Stimulated activated CD4-positive, alpha-beta T cell treated with anti-CD3 and anti-CD28 coated beads, Interleukin-15, amount 100 ng/mL, for 48 hours (primary cell): ENCODE measurements at regions not wholly inside any gene's neighbourhood (a gene's known extent, or its start where the extent isn't known, plus 50 kb on each side); places are given as distances from the start of the nearest gene placed in this dataset.

ENCODE experiments used
- DNase-seq, 2 donors: peaks; one replicate each; pipeline ENCODE4 v3.0.0-alpha.2; 2020; ENCODE audit warnings: low read depth in 2 of 2

GRCh38 chr22:48091060-48091650 is 1328.7 kb downstream of the TBC1D22A start:
- no peak for DNase-seq

- DNase-seq = no peak
Measured at GRCh38 chr22:48090332-48090672, 1327.9 kb downstream of the TBC1D22A start.

- DNase-seq = no peak
Measured at GRCh38 chr22:48089601-48090331, 1327.3 kb downstream of the TBC1D22A start.

DNA sequence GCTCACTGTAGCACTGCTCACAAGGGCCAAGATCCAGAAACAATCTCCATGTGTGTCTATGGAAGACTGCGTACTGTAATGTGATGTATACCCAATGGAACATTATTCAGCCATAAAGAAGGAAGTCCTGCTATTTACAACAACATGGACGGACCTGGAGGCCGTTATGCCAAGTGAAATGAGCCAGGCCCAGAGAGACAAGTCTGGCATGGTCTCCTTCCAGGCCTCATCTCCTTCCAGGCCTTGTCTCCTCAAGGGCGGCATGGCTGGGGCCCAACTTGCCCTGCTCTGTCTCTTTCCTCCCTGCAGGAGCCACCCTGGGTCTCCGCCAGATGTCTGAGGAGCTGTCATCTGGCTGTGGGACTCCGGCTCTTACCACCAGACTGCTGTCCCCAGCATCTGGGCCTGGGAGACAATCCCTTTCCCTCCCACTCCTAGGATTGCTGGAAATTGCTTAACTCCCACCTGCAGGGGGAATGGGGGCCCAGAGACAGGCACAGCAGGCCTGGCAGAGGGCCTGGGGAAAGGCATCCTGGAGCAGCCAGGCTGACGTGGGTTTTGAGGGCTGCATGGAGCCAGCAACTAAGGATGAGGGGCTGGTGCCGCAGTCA is 1326.6 kb downstream of the TBC1D22A start:
- no peak for DNase-seq

GRCh38 chr22:48088251-48088650 is 1325.8 kb downstream of the TBC1D22A start:
- no peak for DNase-seq

DNA sequence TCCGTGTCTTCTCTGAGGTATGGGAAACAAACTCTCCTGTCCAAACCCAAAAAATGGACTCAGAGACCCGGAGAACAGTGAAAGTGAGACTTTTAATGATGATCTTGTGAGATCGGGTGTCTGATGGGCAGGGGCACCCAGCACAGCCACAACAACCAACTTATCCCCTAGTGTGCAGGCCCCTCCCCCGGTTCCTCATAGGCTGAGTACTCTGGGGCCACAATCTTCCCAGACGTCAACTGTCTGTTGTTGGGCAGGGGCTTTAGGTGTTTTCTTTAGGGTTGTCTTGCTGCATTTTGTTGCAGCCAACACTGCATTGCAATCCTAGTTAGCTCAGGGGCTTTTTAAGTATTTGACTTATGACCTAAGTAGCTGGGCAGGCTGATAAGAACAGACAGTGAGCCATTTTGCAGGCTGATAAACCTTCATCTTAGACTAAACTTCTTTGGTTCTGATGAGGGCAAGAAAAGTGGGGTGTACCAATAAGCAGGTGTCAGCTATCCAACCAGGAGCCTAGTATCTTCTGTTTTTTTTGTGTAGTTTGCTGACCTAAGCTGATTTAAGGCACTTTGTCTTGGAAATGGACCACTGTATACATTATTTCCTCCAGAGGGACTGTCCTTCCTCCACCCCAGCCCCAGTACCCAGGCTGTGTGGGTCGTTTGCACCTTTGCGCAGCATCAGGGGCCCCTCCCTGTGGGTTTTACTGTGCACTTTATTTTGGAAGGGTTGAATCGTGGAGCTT is 1323.6 kb downstream of the TBC1D22A start:
- no peak for DNase-seq

DNA sequence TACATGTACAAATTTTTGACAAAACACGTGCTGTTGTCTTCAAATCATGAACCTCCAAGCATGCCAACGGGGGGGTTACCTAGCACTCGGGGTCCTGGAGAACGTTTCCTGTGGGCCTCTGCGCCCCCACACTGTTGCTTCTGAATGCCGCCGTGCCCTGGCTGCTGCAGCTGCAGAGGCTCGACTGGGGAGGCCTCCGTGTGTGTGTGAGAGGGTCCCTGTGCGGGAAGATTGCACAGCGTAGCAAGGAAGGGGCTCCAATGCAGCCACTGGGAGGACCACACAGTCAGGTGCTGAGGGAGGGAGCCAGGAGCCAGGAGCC is 1322.2 kb downstream of the TBC1D22A start:
- no peak for DNase-seq

DNA sequence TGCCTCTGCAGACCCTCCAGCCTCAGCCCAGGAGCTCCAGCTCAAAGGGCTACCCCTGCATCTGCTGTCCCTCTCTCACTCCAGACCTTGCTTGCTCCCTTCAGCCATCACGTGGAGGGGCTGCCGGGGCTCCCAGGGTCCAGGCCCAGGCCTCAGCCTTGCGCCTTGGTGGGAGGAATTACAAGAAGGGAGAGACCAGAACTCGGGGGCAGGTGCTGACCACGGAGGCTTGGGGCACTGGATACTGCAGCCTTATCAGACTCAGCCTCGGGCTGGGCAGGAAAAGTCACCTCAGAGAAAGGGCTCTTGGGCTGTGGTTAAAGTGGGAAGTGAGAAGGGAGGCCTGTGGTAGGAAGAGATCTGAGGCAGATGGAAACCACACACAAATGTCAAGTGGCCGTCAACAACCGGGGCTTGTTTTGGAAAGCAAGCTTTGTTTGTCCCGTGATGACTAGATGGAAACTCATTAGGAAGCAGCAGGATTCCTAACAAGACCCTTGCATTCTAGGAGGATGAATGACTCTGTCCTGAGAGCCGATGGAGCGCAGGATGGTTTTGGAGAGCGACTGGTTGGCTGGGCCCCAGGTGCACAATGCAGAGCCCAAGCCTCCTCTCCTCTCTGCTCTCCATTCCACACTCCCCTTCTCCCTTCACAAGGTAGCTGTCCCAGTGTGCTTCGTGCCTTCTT is 1321.7 kb downstream of the TBC1D22A start:
- no peak for DNase-seq

DNA sequence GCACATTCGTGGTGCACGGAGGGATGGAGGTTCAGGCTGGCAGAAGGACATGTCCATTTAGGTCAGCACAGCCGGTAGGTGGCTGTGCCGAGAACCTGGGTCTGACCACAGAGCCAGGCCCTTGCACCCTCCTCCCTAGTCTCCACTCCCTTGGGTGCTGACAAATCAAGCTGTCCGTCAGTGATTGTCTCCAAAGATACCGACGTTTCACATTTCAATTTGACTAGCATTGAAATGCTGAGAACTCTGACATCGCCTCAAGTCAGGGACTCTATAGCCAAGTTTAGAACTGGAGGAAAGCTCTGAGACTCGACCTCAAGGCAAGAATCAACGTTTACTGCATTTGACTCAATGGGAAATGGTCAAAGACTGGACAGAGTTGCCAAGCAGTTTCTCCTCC is 1321.1 kb downstream of the TBC1D22A start:
- no peak for DNase-seq

GRCh38 chr22:48082284-48082683 is 1319.8 kb downstream of the TBC1D22A start:
- no peak for DNase-seq

GRCh38 chr22:48081281-48081680 is 1318.8 kb downstream of the TBC1D22A start:
- no peak for DNase-seq

- DNase-seq = no peak
Measured at GRCh38 chr22:48080316-48081165, 1318.1 kb downstream of the TBC1D22A start.

- no peak for DNase-seq
Measured at GRCh38 chr22:48079505-48080290, 1317.2 kb downstream of the TBC1D22A start.

- no peak for DNase-seq
Measured at GRCh38 chr22:48078825-48079224, 1316.4 kb downstream of the TBC1D22A start.

DNA sequence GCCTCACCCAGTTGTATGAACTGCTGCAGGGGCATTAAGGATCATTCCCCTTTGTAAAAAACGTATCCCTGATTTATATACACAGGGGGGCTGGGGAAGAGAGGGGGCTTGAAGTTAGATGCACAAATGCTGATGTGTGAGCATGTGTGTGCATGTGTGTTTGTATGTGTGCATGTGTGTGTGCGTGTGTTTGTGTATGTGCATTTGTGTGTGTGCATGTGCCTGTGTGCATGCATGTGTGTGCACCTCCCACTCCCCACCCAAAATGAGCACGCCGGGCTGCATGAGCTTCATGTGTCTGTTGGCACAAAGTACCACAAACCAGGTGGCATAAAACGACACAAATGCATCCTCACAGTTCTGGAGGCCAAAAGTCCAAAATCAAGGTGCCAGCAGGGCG is 1315.2 kb downstream of the TBC1D22A start:
- no peak for DNase-seq

DNA sequence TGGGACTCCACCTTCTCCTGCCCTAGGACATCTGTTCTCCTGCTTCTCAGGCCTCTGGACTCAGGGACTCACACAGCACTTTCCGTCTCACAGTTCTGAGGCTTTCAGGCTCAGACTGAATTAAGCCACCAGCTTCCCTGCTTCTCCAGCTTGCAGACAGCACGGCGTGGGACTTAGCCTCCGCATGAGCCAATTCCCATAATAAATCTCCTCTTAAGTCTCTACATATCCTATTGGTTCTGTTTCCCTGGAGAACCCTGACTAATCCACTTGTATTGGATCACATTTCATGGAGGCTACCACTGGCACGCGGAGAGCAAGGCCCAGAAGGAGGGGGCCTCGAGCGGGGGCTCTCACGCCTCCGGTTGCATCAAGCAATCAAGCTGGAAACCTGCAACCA is 1313.6 kb downstream of the TBC1D22A start:
- no peak for DNase-seq

GRCh38 chr22:48075604-48076003 is 1313.2 kb downstream of the TBC1D22A start:
- no peak for DNase-seq

GRCh38 chr22:48072777-48073176 is 1310.3 kb downstream of the TBC1D22A start:
- no peak for DNase-seq

DNA sequence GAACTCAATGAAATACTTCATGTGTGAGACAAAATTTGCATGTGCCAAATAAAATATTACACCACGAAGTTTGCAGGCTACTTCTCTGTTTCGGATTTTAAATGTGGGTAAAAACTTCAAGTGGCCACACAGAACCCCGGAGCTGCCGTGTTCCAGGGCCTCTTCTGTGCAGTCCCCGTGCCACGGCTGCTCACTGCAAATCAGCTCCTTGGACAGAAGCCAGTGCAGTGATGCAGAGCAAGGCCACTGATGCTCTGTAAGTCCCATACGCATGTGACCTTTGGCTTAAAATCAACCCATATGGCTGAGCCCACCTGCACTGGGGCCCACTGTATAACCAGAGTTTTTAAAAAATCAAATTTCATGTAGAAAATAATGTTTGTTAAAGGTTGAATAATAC is 1309.4 kb downstream of the TBC1D22A start:
- no peak for DNase-seq

GRCh38 chr22:48071305-48071704 is 1308.9 kb downstream of the TBC1D22A start:
- DNase-seq = no peak
